Neutrophil (primary cell): ENCODE measurements at regions not wholly inside any gene's neighbourhood (a gene's known extent, or its start where the extent isn't known, plus 50 kb on each side); places are given as distances from the start of the nearest gene placed in this dataset.

Source experiments
- H3K27ac ChIP-seq: fragments of 200-600 bp; sonication (generic); 2 replicates; pipeline ENCODE4 v1.5.1; 2016; ENCODE audit warnings: mild to moderate bottlenecking, moderate library complexity
- H3K27me3 ChIP-seq: fragments of 200-600 bp; sonication (generic); 2 replicates; pipeline ENCODE4 v1.6.0; 2016; ENCODE audit warnings: mild to moderate bottlenecking
- H3K36me3 ChIP-seq: fragments of 200-600 bp; sonication (generic); 2 replicates; pipeline ENCODE4 v1.5.1; 2017
- H3K4me1 ChIP-seq, 2 experiments: fragments of 200-600 bp in 1 of 2; sonication (generic) in 1 of 2; 1 replicate in 1 of 2; 2 replicates in 1 of 2; pipeline versions ENCODE4 v1.5.1 to v1.6.1; 2013 to 2016; ENCODE audit warnings: low read depth in 1 of 2, low read length in 1 of 2, mild to moderate bottlenecking in 1 of 2, moderate library complexity in 1 of 2; ENCODE audit not compliant: control insufficient read depth in 1 of 2, insufficient read depth in 1 of 2
- H3K4me3 ChIP-seq, 2 experiments: fragments of 200-600 bp in 1 of 2; sonication (generic) in 1 of 2; 1 replicate in 1 of 2; 2 replicates in 1 of 2; pipeline ENCODE4 v1.5.1; 2013 to 2016; ENCODE audit warnings: low read depth in 1 of 2, low read length in 1 of 2, mild to moderate bottlenecking in 1 of 2, moderate library complexity in 1 of 2
- H3K9me3 ChIP-seq: fragments of 200-600 bp; sonication (generic); 2 replicates; pipeline ENCODE4 v1.5.1; 2016
- TF ChIP-seq, protein P1 (sequence below): fragments of 200-600 bp; sonication (generic); IDR thresholded peaks from 2 replicates; pipeline ENCODE4 v1.5.1; 2016; ENCODE audit warnings: antibody characterized with exemption

- H3K27me3 ChIP-seq, result no peaks in the 10 kb centered on the region
- H3K27ac ChIP-seq, result no peak overlapping the region
- H3K4me3 ChIP-seq, result no peak overlapping the region
- no peaks in the 10 kb centered on the region for H3K9me3 ChIP-seq
- TF ChIP-seq, protein P1, sequence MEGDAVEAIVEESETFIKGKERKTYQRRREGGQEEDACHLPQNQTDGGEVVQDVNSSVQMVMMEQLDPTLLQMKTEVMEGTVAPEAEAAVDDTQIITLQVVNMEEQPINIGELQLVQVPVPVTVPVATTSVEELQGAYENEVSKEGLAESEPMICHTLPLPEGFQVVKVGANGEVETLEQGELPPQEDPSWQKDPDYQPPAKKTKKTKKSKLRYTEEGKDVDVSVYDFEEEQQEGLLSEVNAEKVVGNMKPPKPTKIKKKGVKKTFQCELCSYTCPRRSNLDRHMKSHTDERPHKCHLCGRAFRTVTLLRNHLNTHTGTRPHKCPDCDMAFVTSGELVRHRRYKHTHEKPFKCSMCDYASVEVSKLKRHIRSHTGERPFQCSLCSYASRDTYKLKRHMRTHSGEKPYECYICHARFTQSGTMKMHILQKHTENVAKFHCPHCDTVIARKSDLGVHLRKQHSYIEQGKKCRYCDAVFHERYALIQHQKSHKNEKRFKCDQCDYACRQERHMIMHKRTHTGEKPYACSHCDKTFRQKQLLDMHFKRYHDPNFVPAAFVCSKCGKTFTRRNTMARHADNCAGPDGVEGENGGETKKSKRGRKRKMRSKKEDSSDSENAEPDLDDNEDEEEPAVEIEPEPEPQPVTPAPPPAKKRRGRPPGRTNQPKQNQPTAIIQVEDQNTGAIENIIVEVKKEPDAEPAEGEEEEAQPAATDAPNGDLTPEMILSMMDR, result no peak
- no peaks in the 10 kb centered on the region for H3K4me1 ChIP-seq
- no peaks in the 10 kb centered on the region for H3K36me3 ChIP-seq
Observed at GRCh38 chr18:30094556-30094955, 948.0 kb downstream of the DSC3 start.

- no peaks in the 10 kb centered on the region for H3K36me3 ChIP-seq
- H3K4me1 ChIP-seq, result no peaks in the 10 kb centered on the region
- TF ChIP-seq, protein P1, result no peak
- H3K27me3 ChIP-seq, result no peaks in the 10 kb centered on the region
- no peak overlapping the region for H3K27ac ChIP-seq
- no peak overlapping the region for H3K4me3 ChIP-seq
- H3K9me3 ChIP-seq, result no peaks in the 10 kb centered on the region
Observed at GRCh38 chr18:30093376-30093775, 949.2 kb downstream of the DSC3 start.

- Histone ChIP-seq H3K27ac (no peak overlapping the region), H3K27me3 (no peaks in the 10 kb centered on the region), H3K4me3 (no peak overlapping the region), H3K4me1 (no peaks in the 10 kb centered on the region), H3K9me3 (no peaks in the 10 kb centered on the region), H3K36me3 (no peaks in the 10 kb centered on the region)
- TF ChIP-seq, protein P1, result no peak
Observed at GRCh38 chr18:30088238-30089015, 954.1 kb downstream of the DSC3 start.

GRCh38 chr18:30086351-30086750 lies 956.2 kb downstream of the DSC3 start:
- no peaks in the 10 kb centered on the region for H3K4me1 ChIP-seq
- no peak overlapping the region for H3K4me3 ChIP-seq
- H3K9me3 ChIP-seq, result no peaks in the 10 kb centered on the region
- H3K36me3 ChIP-seq, result no peaks in the 10 kb centered on the region
- H3K27ac ChIP-seq, result no peak overlapping the region
- H3K27me3 ChIP-seq, result no peaks in the 10 kb centered on the region
- TF ChIP-seq, protein P1, result no peak

GRCh38 chr18:30081122-30081521 lies 961.4 kb downstream of the DSC3 start:
- H3K4me3 ChIP-seq, result no peak overlapping the region
- H3K27me3 ChIP-seq, result no peaks in the 10 kb centered on the region
- no peaks in the 10 kb centered on the region for H3K9me3 ChIP-seq
- TF ChIP-seq, protein P1, result no peak
- no peaks in the 10 kb centered on the region for H3K4me1 ChIP-seq
- H3K36me3 ChIP-seq, result no peaks in the 10 kb centered on the region
- no peak overlapping the region for H3K27ac ChIP-seq
